ENCODE measurements at regions not wholly inside any gene's neighbourhood (a gene's known extent, or its start where the extent isn't known, plus 50 kb on each side); places are given as distances from the start of the nearest gene placed in this dataset.

- TF ChIP-seq CTCF (IDR thresholded peaks at IDR 0.05) (no peak), POLR2A (IDR thresholded peaks at IDR 0.05) (no peak)
Measured at GRCh38 chr9:16119261-16120230, 566.7 kb downstream of the CCDC171 start.
